ENCODE measurements at regions not wholly inside any gene's neighbourhood (a gene's known extent, or its start where the extent isn't known, plus 50 kb on each side); places are given as distances from the start of the nearest gene placed in this dataset.

DNA sequence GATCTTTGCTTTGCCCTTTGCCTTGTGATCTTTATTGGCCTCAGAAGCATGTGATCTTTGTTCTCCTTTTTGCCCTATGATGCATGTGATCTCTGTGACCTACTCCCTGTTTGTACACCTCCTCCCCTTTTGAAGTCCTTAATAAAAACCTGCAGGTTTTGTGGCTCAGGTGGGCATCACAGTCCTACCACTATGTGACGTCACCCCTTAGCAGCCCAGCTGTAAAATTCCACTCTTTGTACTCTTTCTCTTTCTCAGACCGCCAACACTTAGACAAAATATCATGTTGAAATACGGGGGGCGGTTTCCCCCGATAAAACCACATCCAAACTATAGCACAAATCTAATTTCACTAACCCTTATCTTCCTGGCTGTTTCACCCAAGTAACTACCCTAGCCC lies 76.7 kb upstream of the RAPGEF4 start:
- Histone ChIP-seq H3K9me3 (ENCODE audit: low read length) (peaks cover 5% of the 10 kb centered on the region), H3K27ac (ENCODE audit: low read depth, low read length) (no peak overlapping the region), H3K27me3 (ENCODE audit: insufficient read depth, low read length, poor library complexity, severe bottlenecking) (no peaks in the 10 kb centered on the region), H3K4me1 (ENCODE audit: insufficient read depth, low read length) (no peaks in the 10 kb centered on the region), H3K36me3 (ENCODE audit: insufficient read depth, low read length) (no peaks in the 10 kb centered on the region), H3K4me3 (ENCODE audit: low read length) (no peak overlapping the region)
- H3K4me3 Mint-ChIP-seq, result no peak overlapping the region
- H3K27ac Mint-ChIP-seq, result no peak overlapping the region
- POLR2A ChIA-PET, result no interaction called here
- no peaks in the 10 kb centered on the region for H3K4me1 Mint-ChIP-seq
- no peak for DNase-seq
- CTCF ChIA-PET, result no interaction called here
- H3K9me3 Mint-ChIP-seq, result peaks cover 24 to 37% (median 29%) of the 10 kb centered on the region in 5 donors
- H3K27me3 Mint-ChIP-seq, result peaks cover 15 to 18% of the 10 kb centered on the region in 2 donors
- H3K36me3 Mint-ChIP-seq, result peaks cover 0 to 15% (median 0%) of the 10 kb centered on the region in 3 donors

DNA sequence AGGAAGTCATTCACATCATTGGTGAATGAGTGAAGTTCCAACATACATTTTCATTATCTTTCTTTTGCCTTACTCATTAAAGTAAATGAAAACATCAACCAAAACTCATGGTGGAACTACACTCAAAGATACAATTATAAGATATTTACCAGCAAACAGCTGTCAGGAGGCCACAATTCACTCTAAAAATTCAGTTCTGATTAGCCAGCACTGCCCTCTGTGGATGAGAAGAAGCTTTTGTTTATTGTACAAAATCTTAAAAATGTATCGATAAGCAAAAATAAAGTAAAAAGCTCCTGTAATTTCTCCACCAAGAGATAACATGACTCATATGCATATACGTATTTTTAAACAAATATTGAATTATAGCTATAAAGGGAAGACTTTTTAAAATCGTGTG lies 73.5 kb upstream of the RAPGEF4 start:
- Histone ChIP-seq H3K36me3 (ENCODE audit: insufficient read depth, low read length) (no peaks in the 10 kb centered on the region), H3K4me1 (ENCODE audit: insufficient read depth, low read length) (no peaks in the 10 kb centered on the region), H3K4me3 (ENCODE audit: low read length) (no peak overlapping the region), H3K27me3 (ENCODE audit: insufficient read depth, low read length, poor library complexity, severe bottlenecking) (no peaks in the 10 kb centered on the region), H3K9me3 (ENCODE audit: low read length) (peaks cover 5% of the 10 kb centered on the region), H3K27ac (ENCODE audit: low read depth, low read length) (no peak overlapping the region)
- Mint-ChIP-seq H3K9me3 (peaks cover 30 to 42% (median 33%) of the 10 kb centered on the region in 5 donors), H3K4me1 (no peaks in the 10 kb centered on the region), H3K4me3 (no peak overlapping the region), H3K27me3 (peaks cover 18 to 25% of the 10 kb centered on the region in 2 donors), H3K36me3 (peaks cover 0 to 15% (median 0%) of the 10 kb centered on the region in 3 donors), H3K27ac (no peak overlapping the region)
- DNase-seq, result no peak
- ChIA-PET POLR2A (no interaction called here), CTCF (no interaction called here)

DNA sequence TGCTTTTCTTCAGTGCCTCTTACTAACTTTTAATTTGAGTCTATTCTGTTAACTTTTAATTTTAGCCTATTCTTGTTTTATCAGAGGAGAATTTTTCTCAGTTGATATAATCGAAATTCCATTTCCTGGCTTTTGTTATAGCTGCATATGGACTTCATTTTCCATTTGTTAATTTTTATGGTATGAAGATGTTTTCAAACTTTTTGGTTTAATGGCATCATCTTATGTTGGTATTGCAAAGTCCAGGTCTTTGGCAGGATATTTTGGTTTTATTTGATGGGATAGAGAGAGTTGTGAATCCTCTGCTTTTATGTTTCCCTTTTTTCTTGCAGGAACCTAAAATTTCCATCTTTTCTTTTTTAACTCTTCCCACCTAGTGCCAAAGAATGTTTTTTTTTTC lies 70.9 kb upstream of the RAPGEF4 start:
- no peaks in the 10 kb centered on the region for H3K4me1 Mint-ChIP-seq
- Histone ChIP-seq H3K27me3 (ENCODE audit: insufficient read depth, low read length, poor library complexity, severe bottlenecking) (no peaks in the 10 kb centered on the region), H3K27ac (ENCODE audit: low read depth, low read length) (no peak overlapping the region), H3K9me3 (ENCODE audit: low read length) (no peaks in the 10 kb centered on the region), H3K36me3 (ENCODE audit: insufficient read depth, low read length) (no peaks in the 10 kb centered on the region), H3K4me3 (ENCODE audit: low read length) (no peak overlapping the region), H3K4me1 (ENCODE audit: insufficient read depth, low read length) (no peaks in the 10 kb centered on the region)
- H3K9me3 Mint-ChIP-seq, result peaks cover 7 to 21% (median 15%) of the 10 kb centered on the region in 5 donors
- no peak overlapping the region for H3K4me3 Mint-ChIP-seq
- DNase-seq, result no peak
- POLR2A ChIA-PET, result no interaction called here
- H3K27ac Mint-ChIP-seq, result no peak overlapping the region
- H3K27me3 Mint-ChIP-seq, result peaks cover 16 to 25% of the 10 kb centered on the region in 2 donors
- CTCF ChIA-PET, result no interaction called here
- H3K36me3 Mint-ChIP-seq, result peaks cover 0 to 8% (median 0%) of the 10 kb centered on the region in 3 donors

DNA sequence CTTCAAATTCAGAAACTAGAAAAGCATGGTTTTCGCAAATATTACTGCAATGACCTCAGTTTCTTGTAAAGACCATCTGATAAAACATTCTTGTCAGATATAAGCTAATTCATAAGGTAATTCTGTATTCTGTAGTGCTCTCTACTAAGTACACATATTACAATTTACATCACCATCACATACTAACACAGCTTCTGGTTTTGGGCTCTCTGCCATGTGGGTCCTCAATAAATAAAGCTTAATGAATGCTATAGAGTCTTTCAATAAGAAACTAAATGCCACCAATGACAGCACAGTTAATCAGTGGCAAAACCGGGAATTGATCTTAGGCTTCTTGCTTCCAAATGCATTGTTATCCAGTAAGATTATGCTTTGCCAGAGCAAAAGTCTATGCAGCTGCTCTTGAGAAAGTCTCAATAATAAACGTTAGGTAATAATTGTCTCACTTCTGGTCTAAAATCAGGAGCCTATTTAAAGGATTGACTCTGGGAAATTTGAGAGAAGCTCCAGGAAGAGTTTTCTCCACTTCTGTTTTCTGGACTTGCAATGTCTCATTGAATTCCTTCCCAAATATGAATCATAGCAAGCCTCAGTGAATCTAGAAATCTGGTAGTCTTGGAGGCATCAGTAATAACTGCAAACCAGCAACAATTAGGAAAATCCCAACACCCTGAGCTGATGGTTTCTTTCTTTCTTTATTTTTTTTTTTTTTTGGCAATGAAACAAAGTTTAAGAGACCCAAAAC lies 67.9 kb upstream of the RAPGEF4 start:
- ChIA-PET POLR2A (no interaction called here), CTCF (no interaction called here)
- Mint-ChIP-seq H3K27ac (no peak overlapping the region), H3K36me3 (peaks cover 0 to 1% (median 0%) of the 10 kb centered on the region in 3 donors), H3K9me3 (peaks cover 5 to 13% (median 9%) of the 10 kb centered on the region in 5 donors), H3K27me3 (peaks cover 3 to 21% of the 10 kb centered on the region in 2 donors), H3K4me3 (no peak overlapping the region), H3K4me1 (no peaks in the 10 kb centered on the region)
- Histone ChIP-seq H3K4me1 (ENCODE audit: insufficient read depth, low read length) (no peaks in the 10 kb centered on the region), H3K9me3 (ENCODE audit: low read length) (no peaks in the 10 kb centered on the region), H3K36me3 (ENCODE audit: insufficient read depth, low read length) (no peaks in the 10 kb centered on the region), H3K27ac (ENCODE audit: low read depth, low read length) (no peak overlapping the region), H3K27me3 (ENCODE audit: insufficient read depth, low read length, poor library complexity, severe bottlenecking) (no peaks in the 10 kb centered on the region), H3K4me3 (ENCODE audit: low read length) (no peak overlapping the region)
- no peak for DNase-seq

DNA sequence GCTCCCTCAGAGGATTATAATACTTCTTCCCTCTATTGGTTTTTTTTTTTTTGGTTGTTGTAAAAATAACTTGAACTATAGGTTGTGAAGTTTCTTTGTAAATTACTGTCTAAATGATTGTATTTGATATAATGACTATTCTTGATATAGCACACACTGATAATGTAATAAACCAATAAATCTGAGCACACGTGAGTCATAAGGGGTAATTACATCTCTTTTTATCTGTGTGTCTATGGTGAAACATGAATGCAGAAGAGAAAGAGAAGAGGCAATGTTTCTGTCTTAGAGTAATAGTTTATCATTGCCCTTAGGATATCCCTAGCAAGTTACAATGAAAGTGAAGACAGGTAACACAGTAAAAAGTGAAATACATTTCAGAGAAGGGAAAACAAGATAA lies 64.1 kb upstream of the RAPGEF4 start:
- H3K36me3 ChIP-seq (ENCODE audit: insufficient read depth, low read length), result no peaks in the 10 kb centered on the region
- H3K27ac ChIP-seq (ENCODE audit: low read depth, low read length), result no peak overlapping the region
- H3K4me3 Mint-ChIP-seq, result no peak overlapping the region
- no peak overlapping the region for H3K27ac Mint-ChIP-seq
- POLR2A ChIA-PET, result no interaction called here
- CTCF ChIA-PET, result no interaction called here
- H3K36me3 Mint-ChIP-seq, result peaks cover 0 to 4% (median 0%) of the 10 kb centered on the region in 3 donors
- peaks cover 8 to 28% of the 10 kb centered on the region in 2 donors for H3K27me3 Mint-ChIP-seq
- DNase-seq, result no peak
- no peaks in the 10 kb centered on the region for H3K4me1 Mint-ChIP-seq
- no peaks in the 10 kb centered on the region for H3K9me3 ChIP-seq (ENCODE audit: low read length)
- peaks cover 2 to 9% (median 4%) of the 10 kb centered on the region in 5 donors for H3K9me3 Mint-ChIP-seq
- H3K27me3 ChIP-seq (ENCODE audit: insufficient read depth, low read length, poor library complexity, severe bottlenecking), result no peaks in the 10 kb centered on the region
- no peak overlapping the region for H3K4me3 ChIP-seq (ENCODE audit: low read length)
- H3K4me1 ChIP-seq (ENCODE audit: insufficient read depth, low read length), result no peaks in the 10 kb centered on the region

DNA sequence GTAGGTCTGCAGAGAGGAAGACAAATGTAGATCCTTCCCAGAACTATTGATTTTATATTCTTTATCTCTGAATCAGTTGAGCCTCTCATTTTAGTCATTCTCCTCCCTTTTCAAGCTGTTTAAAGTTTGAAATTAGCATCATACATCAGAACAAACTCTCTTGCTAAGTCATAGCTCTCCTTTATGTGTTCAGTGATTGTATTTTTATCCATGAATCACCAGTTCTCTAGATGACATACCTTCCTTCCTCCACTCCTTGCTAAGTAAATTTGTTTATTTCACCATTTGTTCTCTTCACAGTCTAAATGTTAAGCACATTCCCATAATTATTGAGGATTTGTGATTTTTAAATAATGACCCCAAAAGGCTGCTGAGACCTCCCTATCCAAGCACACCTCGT lies 63.5 kb upstream of the RAPGEF4 start:
- ChIA-PET CTCF (no interaction called here), POLR2A (no interaction called here)
- Histone ChIP-seq H3K9me3 (ENCODE audit: low read length) (no peaks in the 10 kb centered on the region), H3K4me3 (ENCODE audit: low read length) (no peak overlapping the region), H3K27me3 (ENCODE audit: insufficient read depth, low read length, poor library complexity, severe bottlenecking) (no peaks in the 10 kb centered on the region), H3K27ac (ENCODE audit: low read depth, low read length) (no peak overlapping the region), H3K36me3 (ENCODE audit: insufficient read depth, low read length) (no peaks in the 10 kb centered on the region), H3K4me1 (ENCODE audit: insufficient read depth, low read length) (no peaks in the 10 kb centered on the region)
- peaks cover 7 to 24% of the 10 kb centered on the region in 2 donors for H3K27me3 Mint-ChIP-seq
- no peak for DNase-seq
- peaks cover 0 to 8% (median under 1%) of the 10 kb centered on the region in 5 donors for H3K9me3 Mint-ChIP-seq
- no peak overlapping the region for H3K4me3 Mint-ChIP-seq
- H3K27ac Mint-ChIP-seq, result no peak overlapping the region
- peaks cover 0 to 4% (median 0%) of the 10 kb centered on the region in 3 donors for H3K36me3 Mint-ChIP-seq
- no peaks in the 10 kb centered on the region for H3K4me1 Mint-ChIP-seq

DNA sequence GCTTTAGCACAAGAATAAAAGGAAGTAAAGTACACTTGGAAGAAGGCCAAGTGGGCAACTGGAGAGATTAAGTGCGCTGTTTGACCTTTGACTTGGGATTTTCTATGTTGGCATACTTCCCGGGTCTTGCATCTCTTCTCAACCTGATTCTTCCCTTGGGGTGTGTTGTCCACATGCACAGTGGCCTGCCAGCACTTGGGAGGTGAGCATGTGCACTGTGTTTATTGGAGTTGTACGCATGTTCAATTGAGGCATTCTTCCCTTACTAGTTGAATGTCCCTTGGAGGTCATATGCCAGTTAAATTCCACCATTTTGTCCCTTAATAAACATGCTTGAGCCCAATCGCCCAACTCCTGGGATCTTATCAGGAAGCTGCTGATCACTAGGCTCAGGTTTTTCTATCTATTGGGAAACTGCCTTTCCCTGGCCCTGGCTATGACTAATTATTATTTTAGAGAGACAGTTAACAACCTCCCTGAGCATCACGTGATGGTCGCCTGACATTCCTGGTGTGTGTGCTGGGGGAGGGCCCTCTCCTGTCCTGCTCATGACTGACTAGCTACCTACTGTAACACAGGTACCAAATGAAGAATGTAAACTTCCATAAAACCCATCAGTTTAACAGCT lies 62.5 kb upstream of the RAPGEF4 start:
- H3K4me3 Mint-ChIP-seq, result no peak overlapping the region
- no peaks in the 10 kb centered on the region for H3K9me3 ChIP-seq (ENCODE audit: low read length)
- POLR2A ChIA-PET, result no interaction called here
- H3K4me1 ChIP-seq (ENCODE audit: insufficient read depth, low read length), result no peaks in the 10 kb centered on the region
- H3K9me3 Mint-ChIP-seq, result peaks cover 0 to 8% (median 0%) of the 10 kb centered on the region in 5 donors
- H3K27me3 ChIP-seq (ENCODE audit: insufficient read depth, low read length, poor library complexity, severe bottlenecking), result no peaks in the 10 kb centered on the region
- H3K4me3 ChIP-seq (ENCODE audit: low read length), result no peak overlapping the region
- H3K27ac Mint-ChIP-seq, result no peak overlapping the region
- peaks cover 7 to 24% of the 10 kb centered on the region in 2 donors for H3K27me3 Mint-ChIP-seq
- no peaks in the 10 kb centered on the region for H3K4me1 Mint-ChIP-seq
- H3K27ac ChIP-seq (ENCODE audit: low read depth, low read length), result no peak overlapping the region
- CTCF ChIA-PET, result no interaction called here
- H3K36me3 Mint-ChIP-seq, result peaks cover 0 to 4% (median 0%) of the 10 kb centered on the region in 3 donors
- H3K36me3 ChIP-seq (ENCODE audit: insufficient read depth, low read length), result no peaks in the 10 kb centered on the region
- no peak for DNase-seq

All from CD8-positive, alpha-beta memory T cell (primary cell).